GM12875 (cell line): ENCODE measurements at regions not wholly inside any gene's neighbourhood (a gene's known extent, or its start where the extent isn't known, plus 50 kb on each side); places are given as distances from the start of the nearest gene placed in this dataset.

Experiments used
- H3K4me3 ChIP-seq: one replicate; pipeline ENCODE4 v1.5.1; 2011; ENCODE audit warnings: low read depth, low read length, control low read depth
- TF ChIP-seq, protein P1 (sequence below): IDR thresholded peaks from 2 replicates; pipeline ENCODE4 v1.5.1; 2011; ENCODE audit warnings: low read depth, mild to moderate bottlenecking, control low read depth, inconsistent platforms, low read length, moderate library complexity, borderline replicate concordance; ENCODE audit not compliant: insufficient read depth

GRCh38 chrX:144715337-144715736, 532.0 kb upstream of the SPANXN1 start:
- no peak overlapping the region for H3K4me3 ChIP-seq
- TF ChIP-seq, protein P1, sequence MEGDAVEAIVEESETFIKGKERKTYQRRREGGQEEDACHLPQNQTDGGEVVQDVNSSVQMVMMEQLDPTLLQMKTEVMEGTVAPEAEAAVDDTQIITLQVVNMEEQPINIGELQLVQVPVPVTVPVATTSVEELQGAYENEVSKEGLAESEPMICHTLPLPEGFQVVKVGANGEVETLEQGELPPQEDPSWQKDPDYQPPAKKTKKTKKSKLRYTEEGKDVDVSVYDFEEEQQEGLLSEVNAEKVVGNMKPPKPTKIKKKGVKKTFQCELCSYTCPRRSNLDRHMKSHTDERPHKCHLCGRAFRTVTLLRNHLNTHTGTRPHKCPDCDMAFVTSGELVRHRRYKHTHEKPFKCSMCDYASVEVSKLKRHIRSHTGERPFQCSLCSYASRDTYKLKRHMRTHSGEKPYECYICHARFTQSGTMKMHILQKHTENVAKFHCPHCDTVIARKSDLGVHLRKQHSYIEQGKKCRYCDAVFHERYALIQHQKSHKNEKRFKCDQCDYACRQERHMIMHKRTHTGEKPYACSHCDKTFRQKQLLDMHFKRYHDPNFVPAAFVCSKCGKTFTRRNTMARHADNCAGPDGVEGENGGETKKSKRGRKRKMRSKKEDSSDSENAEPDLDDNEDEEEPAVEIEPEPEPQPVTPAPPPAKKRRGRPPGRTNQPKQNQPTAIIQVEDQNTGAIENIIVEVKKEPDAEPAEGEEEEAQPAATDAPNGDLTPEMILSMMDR: no peak

GRCh38 chrX:144716187-144716586, 531.1 kb upstream of the SPANXN1 start:
- H3K4me3 ChIP-seq: no peak overlapping the region
- TF ChIP-seq, protein P1: no peak

GRCh38 chrX:144717682-144718081, 529.6 kb upstream of the SPANXN1 start:
- no peak overlapping the region for H3K4me3 ChIP-seq
- TF ChIP-seq, protein P1: no peak

DNA sequence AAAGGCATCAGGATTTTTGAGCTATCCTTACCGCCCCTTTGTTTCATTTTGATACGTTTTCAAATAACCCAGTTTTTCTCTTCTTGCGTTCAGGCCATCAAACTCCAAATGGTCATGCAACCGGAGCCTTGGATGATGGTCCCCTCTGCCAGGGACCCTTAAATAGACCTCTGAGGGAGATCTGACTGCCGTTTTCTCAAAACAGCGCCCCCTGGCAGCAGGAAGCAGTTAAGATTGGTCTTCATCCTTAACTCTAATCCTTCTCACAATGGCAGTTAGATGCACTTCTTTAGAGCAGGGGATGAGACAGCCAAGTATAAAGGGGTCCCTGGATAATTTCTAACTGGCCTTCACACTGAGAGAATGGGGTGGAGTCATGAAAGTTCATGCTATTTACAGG, 525.0 kb upstream of the SPANXN1 start:
- H3K4me3 ChIP-seq: no peak overlapping the region
- TF ChIP-seq, protein P1: peak; percentile 10; the same call in 1 of the 2 replicates

GRCh38 chrX:144730471-144730870, 516.8 kb upstream of the SPANXN1 start:
- no peak overlapping the region for H3K4me3 ChIP-seq
- TF ChIP-seq, protein P1: no peak

DNA sequence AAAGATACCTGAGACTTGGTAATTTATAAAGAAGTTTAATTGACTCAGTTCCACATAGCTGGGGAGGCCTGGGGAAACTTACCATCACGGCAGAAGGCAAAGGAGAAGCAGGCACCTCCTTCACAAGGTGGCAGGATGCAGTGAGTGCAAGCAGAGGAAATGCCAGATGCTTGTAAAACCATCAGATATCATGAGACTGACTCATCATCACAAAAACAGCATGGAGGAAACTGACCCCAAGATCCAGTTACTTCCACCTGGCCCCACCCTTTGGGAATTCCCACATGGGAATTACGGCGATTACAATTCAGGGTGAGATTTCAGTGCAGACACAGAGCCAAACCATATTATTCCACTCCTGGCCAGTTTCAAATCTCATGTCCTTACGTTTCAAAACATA, 514.7 kb upstream of the SPANXN1 start:
- H3K4me3 ChIP-seq: no peak overlapping the region
- TF ChIP-seq, protein P1: no peak

DNA sequence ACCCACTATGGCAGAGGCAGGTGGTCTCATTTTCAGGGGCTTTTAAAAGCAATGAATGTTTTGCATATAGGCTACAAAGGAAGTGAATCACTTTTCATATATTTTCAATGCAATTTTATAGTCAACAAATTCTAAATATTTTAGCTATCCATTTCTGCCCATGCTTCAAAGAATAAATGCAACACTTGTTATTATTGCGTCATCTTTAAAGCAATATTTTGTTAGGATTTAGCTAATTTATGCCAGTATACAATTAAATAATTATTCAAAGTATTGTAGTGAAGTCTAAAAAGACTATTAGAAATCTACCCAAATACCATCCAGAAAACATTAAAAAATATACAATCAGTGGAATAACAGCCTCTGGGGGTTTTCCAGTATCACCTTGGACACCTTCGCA, 509.1 kb upstream of the SPANXN1 start:
- TF ChIP-seq, protein P1: no peak
- H3K4me3 ChIP-seq: no peak overlapping the region
